Subcutaneous abdominal adipose tissue (tissue), 5 donors: ENCODE measurements at regions not wholly inside any gene's neighbourhood (a gene's known extent, or its start where the extent isn't known, plus 50 kb on each side); places are given as distances from the start of the nearest gene placed in this dataset.
"Not testable (repeated sequence)": the region's sequence is repeated elsewhere in the genome, so short reads cannot be mapped to it uniquely, and the experiment has no call there.

Experiments used
- H3K27ac ChIP-seq: one replicate; pipeline ENCODE4 v1.7.0; 2013; ENCODE audit warnings: low read depth, mild to moderate bottlenecking, inconsistent platforms, low read length, moderate library complexity
- H3K27me3 ChIP-seq, 5 donors: one replicate each; pipeline ENCODE4 v1.7.0; 2013; ENCODE audit warnings: low read length in 5 of 5, inconsistent platforms in 1 of 5; ENCODE audit not compliant: control insufficient read depth in 5 of 5, insufficient read depth in 4 of 5
- H3K36me3 ChIP-seq, 5 donors: one replicate each; pipeline ENCODE4 v1.7.0; 2013; ENCODE audit warnings: low read length in 5 of 5; ENCODE audit not compliant: control insufficient read depth in 5 of 5, insufficient read depth in 5 of 5
- H3K4me1 ChIP-seq, 5 donors: one replicate each; pipeline ENCODE4 v1.7.0; 2013; ENCODE audit warnings: low read length in 5 of 5, mild to moderate bottlenecking in 3 of 5, moderate library complexity in 1 of 5; ENCODE audit not compliant: control insufficient read depth in 5 of 5, insufficient read depth in 5 of 5
- H3K4me3 ChIP-seq, 5 donors: one replicate each; pipeline ENCODE4 v1.7.0; 2013; ENCODE audit warnings: low read length in 5 of 5, low read depth in 1 of 5
- H3K9ac ChIP-seq, 5 donors: one replicate each; pipeline ENCODE4 v1.7.0; 2013; ENCODE audit warnings: low read length in 5 of 5, mild to moderate bottlenecking in 4 of 5, moderate library complexity in 3 of 5
- H3K9me3 ChIP-seq, 5 donors: one replicate each; pipeline ENCODE4 v1.7.0; 2013; ENCODE audit warnings: low read length in 5 of 5; ENCODE audit not compliant: control insufficient read depth in 5 of 5
- donor health status: healthy.
- donor health status: healthy.
- donor health status: healthy.
- donor health status: healthy.
- donor health status: healthy.

DNA sequence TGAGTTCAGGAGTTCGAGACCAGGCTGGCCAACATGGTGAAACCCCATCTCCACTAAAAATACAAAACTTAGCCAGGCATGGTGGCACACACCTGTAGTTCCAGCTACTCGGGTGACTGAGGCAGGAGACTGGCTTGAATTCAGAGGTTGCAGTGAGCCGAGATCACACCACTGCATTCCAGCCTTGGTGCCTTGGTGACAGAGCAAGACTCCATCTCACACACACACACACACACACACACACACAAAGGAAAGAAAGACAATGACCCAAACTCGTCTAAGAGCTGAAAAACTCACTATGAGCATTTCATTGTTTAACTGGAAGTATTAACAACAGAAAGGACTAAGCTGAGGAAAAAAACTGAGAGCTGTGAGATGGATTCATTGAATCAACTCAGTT is 95.6 kb upstream of the ANKRD20A1 start:
- not testable (repeated sequence) for H3K27me3 ChIP-seq, H3K9ac ChIP-seq, H3K4me3 ChIP-seq

DNA sequence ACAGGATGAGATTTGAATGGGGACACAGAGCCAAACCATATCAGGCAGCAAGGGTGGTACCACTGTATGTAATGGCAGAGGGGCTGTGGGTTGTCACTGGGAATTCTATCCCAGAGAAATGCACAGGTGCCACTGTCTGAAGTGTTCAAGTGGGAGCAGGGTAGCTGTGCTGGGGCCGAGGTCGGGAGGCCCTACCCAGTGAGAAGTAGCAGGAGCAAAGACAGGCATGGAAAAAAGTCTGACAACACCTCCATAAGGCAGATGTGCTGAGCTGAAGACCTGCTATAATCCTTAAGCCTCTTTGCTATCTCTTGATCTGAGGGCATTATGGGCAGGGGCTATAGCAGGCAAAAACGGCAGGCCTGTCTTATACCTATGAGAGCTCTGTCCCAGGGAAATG is 86.9 kb upstream of the ANKRD20A1 start:
- not testable (repeated sequence) for H3K36me3 ChIP-seq, H3K27me3 ChIP-seq, H3K9me3 ChIP-seq, H3K4me3 ChIP-seq, H3K4me1 ChIP-seq, H3K9ac ChIP-seq, H3K27ac ChIP-seq

More for the DNA sequence above, 95.6 kb upstream of the ANKRD20A1 start:
- not testable (repeated sequence) for H3K9me3 ChIP-seq, H3K36me3 ChIP-seq, H3K27ac ChIP-seq, H3K4me1 ChIP-seq

DNA sequence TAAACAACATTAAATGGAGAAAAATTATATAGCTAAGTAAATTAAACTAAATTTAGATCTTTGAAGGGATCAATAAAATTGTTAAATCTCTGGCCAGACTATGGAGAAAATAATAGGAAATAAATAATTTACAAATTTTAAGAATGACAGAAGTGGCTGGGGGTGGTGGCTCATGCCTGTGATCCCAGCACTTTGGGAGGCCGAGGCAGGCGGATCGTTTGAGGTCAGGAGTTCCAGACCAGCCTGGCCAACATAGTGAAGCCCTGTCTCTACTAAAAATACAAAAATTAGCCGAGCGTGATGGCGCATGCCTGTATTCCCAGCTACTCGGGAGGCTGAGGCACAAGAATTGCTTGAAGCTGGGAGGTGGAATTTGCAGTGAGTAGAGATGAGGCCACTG is 58.6 kb upstream of the ANKRD20A1 start:
- not testable (repeated sequence) for H3K4me3 ChIP-seq, H3K27ac ChIP-seq, H3K27me3 ChIP-seq, H3K36me3 ChIP-seq, H3K9ac ChIP-seq, H3K4me1 ChIP-seq, H3K9me3 ChIP-seq
